Uterus (tissue), 2 donors: ENCODE measurements at regions not wholly inside any gene's neighbourhood (a gene's known extent, or its start where the extent isn't known, plus 50 kb on each side); places are given as distances from the start of the nearest gene placed in this dataset.

Experiments used
- CTCF ChIP-seq, 4 experiments: fragments of 200-600 bp in 2 of 4; fragments of 450-650 bp in 2 of 4; sonication (generic) in 2 of 4; IDR thresholded peaks; one replicate each; pipeline ENCODE4 v1.5.1; 2016 to 2019; ENCODE audit warnings: antibody characterized with exemption in 4 of 4, mild to moderate bottlenecking in 2 of 4, moderate library complexity in 1 of 4
- POLR2A ChIP-seq, 2 donors: fragments of 450-650 bp; IDR thresholded peaks; one replicate each; pipeline ENCODE4 v1.6.1; 2016; ENCODE audit warnings: antibody characterized with exemption in 2 of 2, mild to moderate bottlenecking in 1 of 2, moderate library complexity in 1 of 2

GRCh38 chr16:79401782-79402181, 198.8 kb downstream of the MAF start:
- TF ChIP-seq CTCF (IDR thresholded peaks at IDR 0.05) (no peak), POLR2A (IDR thresholded peaks at IDR 0.05) (no peak)
